HG02884 (cell line): ENCODE measurements at regions not wholly inside any gene's neighbourhood (a gene's known extent, or its start where the extent isn't known, plus 50 kb on each side); places are given as distances from the start of the nearest gene placed in this dataset.
"Not testable (repeated sequence)": the region's sequence is repeated elsewhere in the genome, so short reads cannot be mapped to it uniquely, and the experiment has no call there.

ENCODE experiments used
- ATAC-seq: cut with Tn5 transposase; IDR thresholded peaks from one replicate; pipeline ENCODE4 v1.9.1; 2021; ENCODE audit warnings: mild to moderate bottlenecking, moderate library complexity; ENCODE audit not compliant: unreplicated experiment

DNA sequence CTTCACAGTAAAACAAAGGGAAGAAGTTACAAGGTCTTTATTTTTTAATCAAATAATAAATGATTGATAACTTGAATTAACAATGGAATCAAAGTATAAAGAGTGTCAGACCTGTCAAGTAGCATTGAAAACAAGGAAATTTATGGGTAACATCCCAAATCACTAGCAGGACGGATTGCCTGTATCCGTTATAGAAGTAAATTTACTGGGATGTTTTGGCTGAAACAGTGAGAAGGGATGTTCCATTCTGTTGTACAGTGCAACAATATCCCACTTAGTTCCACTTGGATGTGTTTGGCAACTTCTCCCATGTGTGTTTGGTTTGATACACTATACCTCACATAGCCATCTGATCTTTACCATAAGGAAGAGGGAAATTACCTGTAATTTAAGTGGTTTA lies 421.0 kb upstream of the CHD1 start:
- no peak for ATAC-seq

DNA sequence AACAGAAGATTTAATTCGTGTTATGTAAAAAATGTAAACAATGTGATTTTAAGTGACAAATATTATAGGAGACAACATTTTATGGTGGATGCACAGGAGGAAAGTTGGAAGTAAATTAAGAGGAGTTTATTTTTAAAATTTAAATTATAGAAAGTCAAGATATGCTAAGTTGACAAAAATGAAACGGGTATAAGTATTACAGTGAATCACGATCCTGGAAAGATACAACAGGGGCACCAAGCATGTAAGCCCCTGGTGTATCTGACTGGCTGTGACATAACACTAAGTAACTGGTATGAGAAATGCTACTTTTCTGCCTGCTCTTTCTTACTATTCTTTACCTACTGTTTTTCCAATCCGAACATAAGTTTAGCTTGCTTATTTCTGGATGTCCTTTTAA lies 419.8 kb upstream of the CHD1 start:
- ATAC-seq, result no peak

DNA sequence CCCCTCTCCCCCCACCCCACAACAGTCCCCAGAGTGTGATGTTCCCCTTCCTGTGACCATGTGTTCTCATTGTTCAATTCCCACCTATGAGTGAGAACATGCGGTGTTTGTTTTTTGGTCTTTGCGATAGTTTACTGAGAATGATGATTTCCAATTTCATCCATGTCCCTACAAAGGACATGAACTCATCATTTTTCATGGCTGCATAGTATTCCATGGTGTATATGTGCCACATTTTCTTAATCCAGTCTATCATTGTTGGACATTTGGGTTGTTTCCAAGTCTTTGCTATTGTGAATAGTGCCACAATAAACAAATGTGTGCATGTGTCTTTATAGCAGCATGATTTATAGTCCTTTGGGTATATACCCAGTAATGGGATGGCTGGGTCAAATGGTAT lies 411.0 kb upstream of the CHD1 start:
- ATAC-seq, result not testable (repeated sequence)

DNA sequence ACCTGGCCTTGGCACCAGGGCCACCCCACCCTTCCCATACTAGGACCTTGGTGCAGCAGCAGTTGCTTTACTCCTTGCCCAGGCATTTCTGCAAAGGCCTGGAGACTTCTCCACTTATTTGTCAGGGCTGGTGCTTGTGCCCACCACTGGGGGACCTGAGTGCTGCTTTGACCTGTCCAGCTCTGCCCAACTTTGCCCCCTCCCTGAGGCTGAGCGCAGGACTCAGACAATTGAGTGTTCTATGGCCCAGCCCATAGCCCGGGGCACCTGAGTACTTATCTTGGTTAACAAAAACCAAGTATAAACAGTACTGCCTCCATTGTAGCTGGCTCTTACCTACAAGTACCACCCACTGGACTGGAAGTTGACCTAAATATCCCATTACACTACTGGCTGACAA lies 406.1 kb upstream of the CHD1 start:
- ATAC-seq, result no peak

DNA sequence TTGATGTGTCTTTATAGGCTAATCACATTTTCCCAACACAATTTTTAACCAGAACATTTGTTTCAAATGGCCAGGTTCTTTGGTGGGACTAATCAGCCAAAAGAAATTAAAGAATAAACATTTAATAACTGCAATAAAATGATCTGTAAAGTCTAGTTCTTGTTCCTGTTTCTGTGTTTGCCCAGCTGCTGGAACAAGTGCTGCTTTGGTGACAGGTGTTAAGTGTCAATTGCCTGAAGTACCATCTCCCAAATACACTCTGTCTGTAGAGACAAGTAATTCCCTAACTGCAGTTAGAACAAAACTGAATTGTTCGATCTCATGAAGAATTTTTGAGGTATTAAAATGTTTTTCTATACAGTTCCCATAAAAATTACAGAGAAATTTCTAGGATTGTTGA lies 402.3 kb upstream of the CHD1 start:
- no peak for ATAC-seq

DNA sequence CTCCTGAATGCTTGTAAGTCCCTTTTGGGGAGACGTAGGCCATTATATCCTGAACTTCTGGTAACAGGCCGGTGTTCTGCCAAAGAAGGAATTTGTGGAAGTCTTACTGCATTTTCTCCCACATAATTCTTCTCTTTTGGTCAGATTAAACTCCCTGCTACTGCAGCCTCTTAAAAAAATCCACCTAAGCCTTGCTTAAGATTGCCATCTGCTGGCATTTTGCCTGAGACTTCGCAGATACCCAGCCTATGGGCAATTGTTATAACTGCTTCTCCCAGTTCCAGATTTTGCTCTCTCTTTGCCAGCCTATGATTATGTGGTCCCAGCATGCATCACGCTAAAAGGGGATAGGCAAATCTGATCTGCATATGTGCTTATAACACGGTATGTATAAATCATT lies 391.6 kb upstream of the CHD1 start:
- no peak for ATAC-seq

DNA sequence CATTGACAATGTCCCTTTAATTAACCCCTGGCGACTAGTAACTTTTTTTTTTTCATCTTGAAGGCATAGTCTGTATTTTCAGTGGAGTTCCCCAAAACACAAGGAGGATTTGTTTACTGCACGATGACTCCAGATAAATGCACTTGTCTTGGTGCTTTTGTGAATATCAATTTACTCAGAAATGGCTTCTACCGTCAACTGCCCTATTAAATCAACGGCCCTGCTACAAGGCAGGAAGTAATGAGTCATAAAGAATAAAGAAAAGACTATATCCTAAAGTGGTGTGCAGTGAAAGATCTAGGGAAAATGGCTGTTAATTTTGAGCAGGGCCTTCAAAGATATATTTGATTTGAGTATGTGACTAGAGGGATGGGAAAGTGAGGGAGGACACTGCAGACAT lies 388.3 kb upstream of the CHD1 start:
- ATAC-seq, result no peak

DNA sequence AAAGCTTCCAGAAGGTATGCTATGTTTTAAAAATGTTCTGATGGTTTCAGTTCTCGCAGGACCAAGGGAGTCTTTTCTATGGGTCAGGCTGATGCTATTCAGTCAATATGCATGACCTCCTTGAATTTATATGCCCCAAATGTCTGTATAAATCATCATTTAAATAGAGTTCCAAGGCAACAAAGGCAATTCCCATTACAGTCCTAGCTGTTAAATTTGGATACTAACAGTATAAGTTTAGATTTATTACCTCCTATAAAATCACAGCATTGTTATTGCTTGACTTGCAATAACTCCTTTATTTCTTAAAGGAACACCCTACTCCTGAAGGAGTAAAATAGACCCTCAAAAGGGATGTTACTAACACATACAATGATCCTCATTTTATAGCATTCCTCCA lies 387.7 kb upstream of the CHD1 start:
- no peak for ATAC-seq

DNA sequence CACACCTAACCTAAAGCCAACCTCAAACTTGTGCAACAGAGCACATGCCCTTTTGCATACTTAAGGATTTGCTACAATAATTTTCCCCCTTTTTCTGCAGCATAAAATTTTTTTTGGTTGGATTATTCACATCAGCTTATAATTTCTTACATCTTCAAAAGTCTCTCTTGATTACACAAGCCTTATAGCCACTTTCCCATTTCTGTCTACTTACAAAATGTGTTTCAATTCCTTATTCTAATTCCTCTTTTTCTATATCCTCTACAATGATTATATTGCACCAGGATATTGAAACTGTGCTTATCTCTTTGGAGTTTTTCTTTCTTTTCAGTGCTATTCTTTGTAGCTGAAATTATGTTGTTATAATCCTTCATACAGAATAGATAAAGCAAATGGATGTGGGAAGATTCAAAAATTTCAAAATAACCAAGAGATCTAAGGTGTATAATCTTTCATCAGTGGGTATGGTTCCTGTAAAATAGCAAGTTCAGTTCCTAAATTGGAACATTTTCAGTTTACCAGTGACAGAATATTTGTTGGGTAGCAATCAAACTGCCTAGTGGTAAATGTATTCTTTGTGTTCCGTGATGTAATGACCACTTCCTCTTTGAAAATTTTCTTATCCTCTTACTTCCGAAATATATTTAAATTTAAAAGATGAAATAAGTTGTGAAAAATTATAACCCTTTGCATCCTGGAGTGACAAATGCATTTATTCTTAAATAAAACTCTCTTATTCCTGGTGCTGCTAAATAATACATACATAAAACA lies 386.8 kb upstream of the CHD1 start:
- ATAC-seq, result no peak

DNA sequence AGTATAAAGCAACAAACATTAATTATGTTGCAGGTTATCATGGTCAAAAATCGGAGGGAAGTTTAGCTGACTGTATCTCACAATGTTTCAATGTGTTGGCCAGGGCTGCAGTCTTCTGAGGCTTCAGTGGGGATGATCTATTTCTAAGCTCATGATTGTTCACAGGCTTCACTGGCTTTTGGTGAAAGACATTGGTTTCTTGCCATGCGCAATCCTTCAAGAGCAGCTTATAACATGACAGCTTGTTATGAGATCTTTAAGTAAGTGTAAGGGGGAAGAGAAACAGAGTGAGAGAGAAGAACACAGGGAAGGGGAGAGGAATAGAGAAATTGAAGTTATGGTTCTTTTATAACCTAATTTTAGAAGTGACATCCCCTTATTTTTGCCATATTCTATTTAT lies 385.9 kb upstream of the CHD1 start:
- no peak for ATAC-seq

DNA sequence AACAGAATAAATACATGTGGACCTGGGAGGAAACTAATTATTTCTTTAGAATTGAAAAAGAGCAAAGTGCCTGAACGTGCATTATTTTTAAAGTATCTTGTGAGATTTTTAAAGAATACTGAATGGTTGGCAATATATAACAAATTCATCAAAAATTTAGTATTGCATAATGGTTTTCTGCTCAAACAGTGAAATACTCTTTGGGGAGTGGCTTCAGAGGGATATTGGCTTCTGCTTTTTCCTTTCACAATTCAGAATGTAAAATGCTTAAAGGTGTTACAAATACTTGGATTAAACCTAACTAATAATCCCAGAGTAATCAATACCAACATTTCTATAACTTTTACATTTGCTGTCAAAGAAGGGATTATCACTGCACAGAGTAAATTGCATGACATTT lies 379.3 kb upstream of the CHD1 start:
- no peak for ATAC-seq

DNA sequence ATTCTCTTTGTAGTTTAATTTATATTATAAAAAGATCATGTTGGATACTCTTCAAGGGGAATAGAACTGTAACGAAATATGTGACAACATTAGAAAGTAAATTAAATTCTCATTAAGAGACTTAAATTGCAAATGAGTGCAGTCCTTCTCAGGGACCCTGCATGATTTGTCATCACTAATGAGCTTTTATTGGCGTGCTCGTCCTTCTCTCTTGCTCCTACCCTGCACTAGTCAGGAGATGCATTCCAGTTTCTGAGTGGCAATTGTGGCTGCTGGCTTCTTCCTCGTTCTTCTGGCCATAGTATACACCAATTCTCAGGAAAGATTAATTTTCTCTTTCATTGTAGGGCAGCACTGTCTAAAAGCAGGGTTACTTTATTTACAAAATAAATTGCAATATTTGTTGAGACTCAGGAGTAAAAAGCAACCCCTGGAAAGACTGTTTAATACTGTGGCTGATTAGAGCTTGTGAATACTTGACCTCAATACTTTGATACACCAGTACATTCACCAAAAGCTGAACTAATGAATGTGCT lies 376.3 kb upstream of the CHD1 start:
- ATAC-seq, result no peak

DNA sequence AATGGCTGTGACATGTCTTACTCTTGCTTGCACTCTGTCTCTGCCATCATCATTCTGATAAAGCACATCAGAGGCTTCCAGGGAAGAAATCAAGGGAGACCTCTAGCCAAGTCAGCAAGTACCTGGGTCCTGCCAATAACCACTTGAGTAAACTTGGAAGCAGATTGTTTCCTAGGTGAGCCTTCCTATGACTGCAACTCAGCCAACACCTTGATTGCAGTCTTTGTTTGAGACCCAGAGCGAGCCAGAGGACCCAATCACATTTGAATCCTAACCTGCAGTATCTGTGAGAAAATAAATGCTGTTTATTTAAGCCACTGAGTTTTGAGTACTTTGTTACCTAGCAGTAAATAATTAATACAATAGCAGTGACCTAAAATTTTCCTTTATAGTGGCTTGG lies 356.8 kb upstream of the CHD1 start:
- ATAC-seq, result no peak

DNA sequence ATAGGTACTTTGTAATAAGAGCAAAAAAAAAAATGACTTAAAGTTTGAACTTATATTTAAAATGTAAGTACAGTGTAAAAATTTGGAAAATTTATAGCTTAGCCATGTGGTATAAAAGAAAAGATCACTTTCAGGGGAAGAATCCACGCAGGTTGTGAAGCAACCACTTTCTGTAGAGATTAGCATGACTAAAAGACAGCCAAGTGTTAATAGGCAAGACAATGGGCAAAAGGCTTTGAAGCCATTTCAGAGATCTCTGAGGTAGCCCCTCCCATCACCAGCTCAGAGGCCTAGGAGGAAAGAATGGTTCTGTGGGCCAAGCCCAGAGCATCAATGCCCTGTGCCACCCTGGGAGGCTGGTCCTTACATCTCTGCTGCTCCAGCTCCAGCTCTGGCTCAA lies 346.3 kb upstream of the CHD1 start:
- no peak for ATAC-seq

DNA sequence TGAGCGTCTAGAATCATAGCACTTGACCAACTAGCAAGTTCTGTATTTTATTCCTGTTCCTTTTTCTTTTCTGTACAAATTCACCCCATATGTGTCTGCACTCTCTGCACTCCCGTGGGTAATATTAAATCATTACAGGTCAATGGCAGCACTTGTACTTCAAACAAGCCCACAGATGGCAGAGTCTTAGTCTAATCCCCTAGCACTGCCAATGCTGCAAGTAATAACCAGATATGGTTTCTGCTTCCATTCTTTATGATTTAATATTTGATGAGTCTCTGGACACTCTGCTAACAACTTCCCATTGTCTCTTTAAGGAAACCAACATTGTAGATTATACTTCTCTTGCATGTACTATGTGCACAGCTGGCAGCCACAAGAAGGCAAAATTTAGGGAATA lies 343.8 kb upstream of the CHD1 start:
- no peak for ATAC-seq

DNA sequence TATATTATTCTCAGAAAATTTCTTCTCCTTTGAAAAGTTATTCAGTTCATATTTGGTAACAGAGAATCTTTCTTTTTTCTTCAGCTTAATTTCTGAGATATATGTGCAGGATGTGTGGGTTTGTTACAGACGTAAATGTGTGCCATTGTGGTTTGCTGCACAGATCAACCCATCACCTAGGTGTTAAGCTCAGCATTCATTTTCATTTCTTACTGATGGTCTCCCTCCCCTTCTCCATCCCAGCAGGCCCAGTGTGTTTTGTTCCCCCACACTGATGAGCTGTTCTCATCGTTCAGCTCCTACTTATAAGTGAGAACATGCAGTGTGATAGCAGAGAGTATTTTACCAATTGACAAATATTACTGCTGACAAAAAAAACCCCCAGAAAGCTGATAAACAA lies 330.0 kb upstream of the CHD1 start:
- ATAC-seq, result no peak

DNA sequence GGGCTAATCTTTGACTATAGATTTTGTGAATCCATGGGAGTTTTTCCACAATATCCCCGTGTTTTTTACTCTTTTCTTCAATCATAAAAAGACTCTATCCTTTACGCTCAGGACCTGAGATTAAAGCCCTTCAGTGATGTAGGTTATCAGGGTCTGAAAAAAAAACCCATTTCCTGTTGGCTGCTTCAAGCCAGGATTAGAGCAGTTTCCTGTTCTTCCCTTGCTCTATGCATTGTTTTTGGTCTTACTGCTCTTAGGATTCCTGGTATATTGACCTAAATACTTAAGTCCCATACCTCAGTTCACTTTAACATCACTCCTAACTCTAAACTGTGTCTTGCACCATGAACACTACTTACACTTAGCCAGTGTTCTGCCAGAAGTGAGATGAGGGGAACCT lies 319.3 kb upstream of the CHD1 start:
- ATAC-seq, result no peak

DNA sequence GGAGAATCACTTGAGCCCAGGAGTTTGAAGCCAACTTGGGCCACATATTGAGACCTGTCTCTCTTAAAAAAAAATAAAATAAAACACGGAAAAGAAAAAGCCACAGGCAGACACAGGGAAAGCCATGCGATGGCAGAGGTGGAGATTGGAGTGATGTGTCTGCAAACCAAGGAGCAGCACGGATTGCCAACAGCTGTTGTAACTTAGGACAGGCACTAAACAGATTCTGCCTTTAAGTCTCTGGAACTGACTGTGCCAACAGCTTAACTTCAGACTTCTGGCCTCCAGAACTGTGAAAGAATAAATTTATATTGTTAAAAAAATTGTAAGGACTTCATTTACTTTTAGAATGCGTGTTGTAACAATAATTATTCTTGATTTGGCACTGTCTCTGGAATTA lies 318.5 kb upstream of the CHD1 start:
- no peak for ATAC-seq

DNA sequence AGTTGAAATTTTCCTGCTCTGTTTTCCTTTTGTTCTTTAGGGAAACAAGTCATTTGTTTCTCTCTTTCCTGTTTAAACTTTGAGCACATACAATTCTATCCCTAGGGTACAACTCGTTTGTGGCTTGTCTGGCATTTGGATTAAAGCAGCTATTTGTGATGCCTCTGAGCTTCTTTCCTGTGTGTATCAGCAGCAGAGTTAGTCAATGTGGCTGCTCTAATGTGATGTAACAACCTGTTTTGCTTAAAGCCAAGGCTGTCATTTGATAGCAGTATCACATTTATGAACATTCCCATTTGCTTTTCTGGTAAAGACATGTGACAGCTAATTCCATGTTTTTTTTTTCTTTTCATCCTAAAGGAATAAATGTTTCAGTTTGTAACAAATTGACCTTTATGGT lies 314.3 kb upstream of the CHD1 start:
- ATAC-seq, result no peak

DNA sequence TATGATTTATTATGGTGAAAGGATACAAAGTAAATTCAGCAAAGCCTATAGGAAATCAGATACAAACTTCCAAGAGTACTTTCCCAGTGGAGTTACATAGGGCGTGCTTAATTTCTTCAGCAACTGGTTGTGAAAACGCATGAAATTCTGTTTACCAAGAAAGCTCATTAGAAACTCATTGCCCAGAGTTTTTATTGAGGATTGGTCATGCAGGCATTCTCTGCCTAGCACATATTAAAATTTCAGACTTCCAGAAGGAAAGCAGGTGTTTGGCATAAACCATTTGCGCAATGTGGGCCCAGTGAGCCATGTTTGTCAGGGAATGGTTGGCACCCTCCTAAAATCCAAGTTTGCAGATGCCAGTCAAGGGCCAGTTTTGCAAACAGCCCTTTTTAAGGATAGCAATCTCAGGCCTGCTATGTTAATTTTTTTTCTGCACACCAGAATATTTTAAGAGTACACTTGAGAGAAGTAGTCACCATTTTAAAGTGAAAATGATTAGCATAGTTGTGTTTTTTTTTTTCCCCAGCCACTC lies 311.1 kb upstream of the CHD1 start:
- ATAC-seq, result no peak

DNA sequence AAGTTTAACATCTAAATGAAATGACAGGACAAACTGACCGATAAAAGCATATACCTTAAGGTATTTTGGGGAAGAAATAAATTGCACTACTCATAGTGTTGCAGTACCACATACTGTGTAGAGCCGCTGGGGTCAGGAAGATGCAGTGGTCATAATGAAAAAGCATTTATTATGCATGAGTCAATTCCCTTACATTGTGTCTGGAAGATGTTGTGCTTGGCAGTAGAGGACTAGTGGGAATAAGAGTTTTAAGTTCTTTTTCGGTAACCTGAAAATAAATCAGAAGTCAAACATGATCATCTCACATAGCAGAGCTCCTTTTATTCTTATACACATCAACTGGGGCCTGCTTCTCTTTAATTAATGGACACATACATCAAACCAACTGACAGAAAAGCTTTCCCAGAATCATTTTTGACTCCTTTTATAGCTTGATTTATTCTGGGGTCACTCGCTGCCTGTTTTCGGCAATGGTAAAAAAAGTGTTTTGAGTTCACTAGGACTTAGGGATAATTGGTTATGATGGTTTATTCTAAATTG lies 262.5 kb upstream of the CHD1 start:
- no peak for ATAC-seq

DNA sequence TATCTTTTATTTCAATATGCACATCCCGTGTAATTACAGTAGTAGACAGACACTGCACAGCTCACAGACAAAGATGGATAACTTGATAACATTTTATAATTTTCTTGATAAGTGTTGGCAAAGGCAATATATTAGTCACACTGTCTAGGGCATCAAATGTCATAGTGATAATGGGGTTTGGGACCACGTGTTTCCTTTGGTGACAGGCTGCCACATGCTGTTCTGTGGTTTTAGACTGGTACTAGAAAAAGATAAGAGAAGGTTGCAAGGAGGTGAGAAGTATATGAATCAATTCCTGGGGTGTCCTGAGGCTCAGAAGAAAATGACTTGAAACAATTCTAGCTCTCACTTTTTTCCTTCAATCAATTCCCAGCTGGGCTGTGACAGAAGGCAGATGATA lies 258.8 kb upstream of the CHD1 start:
- ATAC-seq, result no peak

DNA sequence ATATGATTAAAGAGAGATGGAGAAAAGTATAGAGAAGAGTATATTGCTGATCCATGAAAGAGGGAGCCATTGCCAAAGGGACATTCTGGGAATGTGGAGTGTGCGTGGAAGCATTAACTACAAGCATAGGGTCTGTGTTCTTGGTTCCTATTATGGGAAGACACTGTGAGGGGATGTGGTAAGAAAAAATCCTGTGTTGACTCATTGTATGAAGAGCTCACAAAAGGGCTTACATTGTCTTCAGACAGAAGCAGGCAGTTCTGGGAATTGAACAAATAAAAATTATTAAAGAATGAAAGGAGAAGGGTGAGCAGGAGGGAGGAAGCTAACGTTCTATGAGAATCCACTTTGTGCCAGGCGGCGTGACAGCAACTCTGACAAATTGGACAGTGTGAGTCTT lies 250.4 kb upstream of the CHD1 start:
- ATAC-seq, result no peak
